GM10248 (cell line): ENCODE measurements at regions not wholly inside any gene's neighbourhood (a gene's known extent, or its start where the extent isn't known, plus 50 kb on each side); places are given as distances from the start of the nearest gene placed in this dataset.
"Not testable (repeated sequence)": the region's sequence is repeated elsewhere in the genome, so short reads cannot be mapped to it uniquely, and the experiment has no call there.

ENCODE experiments used
- CTCF ChIA-PET: fragments of 300-600 bp; sonication (Branson Sonifier 250); formaldehyde crosslinking; extraction: SDS; loops from one replicate; lab custom pipeline; 2021; ENCODE audit warnings: antibody characterized with exemption; lab: Yijun Ruan, JAX
- POLR2A ChIA-PET: fragments of 350-650 bp; sonication (Branson Sonifier 250); formaldehyde crosslinking; extraction: SDS; loops from one replicate; lab custom pipeline; 2020; ENCODE audit warnings: antibody characterized with exemption; lab: Yijun Ruan, JAX
- DNase-seq: peaks from one replicate; pipeline ENCODE4 v3.0.0; 2012; ENCODE audit errors: extremely low spot score
- TF ChIP-seq, protein P1 (sequence below): IDR thresholded peaks from 2 replicates; pipeline ENCODE4 v1.5.1; 2012; ENCODE audit warnings: mild to moderate bottlenecking, low read depth; ENCODE audit errors: extremely low read depth, missing control alignments, control extremely low read depth

GRCh38 chr10:42533866-42534265 is 104.5 kb downstream of the ZNF33B start:
- CTCF ChIA-PET, DNase-seq, POLR2A ChIA-PET: not testable (repeated sequence)

DNA sequence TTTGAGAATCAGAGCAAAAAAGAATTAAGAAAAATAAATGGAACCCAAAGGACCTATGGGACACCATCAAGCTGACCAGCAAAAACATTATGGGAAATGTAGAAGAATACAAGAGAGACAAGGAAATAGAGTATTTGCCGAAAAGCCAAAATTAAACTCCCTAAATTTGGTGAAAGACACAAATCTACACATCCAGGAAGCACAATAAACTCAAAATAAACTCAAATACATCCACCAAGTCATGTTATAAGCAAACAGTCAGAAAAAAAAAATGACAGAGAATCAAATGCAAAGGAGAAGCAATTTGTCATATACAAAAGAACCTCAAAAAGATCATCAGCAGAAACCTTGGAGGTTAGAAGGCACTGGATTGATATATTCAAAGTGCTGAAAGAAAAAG is 105.4 kb downstream of the ZNF33B start:
- ChIA-PET POLR2A (no interaction called here), CTCF (no interaction called here)
- TF ChIP-seq, protein P1, sequence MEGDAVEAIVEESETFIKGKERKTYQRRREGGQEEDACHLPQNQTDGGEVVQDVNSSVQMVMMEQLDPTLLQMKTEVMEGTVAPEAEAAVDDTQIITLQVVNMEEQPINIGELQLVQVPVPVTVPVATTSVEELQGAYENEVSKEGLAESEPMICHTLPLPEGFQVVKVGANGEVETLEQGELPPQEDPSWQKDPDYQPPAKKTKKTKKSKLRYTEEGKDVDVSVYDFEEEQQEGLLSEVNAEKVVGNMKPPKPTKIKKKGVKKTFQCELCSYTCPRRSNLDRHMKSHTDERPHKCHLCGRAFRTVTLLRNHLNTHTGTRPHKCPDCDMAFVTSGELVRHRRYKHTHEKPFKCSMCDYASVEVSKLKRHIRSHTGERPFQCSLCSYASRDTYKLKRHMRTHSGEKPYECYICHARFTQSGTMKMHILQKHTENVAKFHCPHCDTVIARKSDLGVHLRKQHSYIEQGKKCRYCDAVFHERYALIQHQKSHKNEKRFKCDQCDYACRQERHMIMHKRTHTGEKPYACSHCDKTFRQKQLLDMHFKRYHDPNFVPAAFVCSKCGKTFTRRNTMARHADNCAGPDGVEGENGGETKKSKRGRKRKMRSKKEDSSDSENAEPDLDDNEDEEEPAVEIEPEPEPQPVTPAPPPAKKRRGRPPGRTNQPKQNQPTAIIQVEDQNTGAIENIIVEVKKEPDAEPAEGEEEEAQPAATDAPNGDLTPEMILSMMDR, result no peak
- no peak for DNase-seq

DNA sequence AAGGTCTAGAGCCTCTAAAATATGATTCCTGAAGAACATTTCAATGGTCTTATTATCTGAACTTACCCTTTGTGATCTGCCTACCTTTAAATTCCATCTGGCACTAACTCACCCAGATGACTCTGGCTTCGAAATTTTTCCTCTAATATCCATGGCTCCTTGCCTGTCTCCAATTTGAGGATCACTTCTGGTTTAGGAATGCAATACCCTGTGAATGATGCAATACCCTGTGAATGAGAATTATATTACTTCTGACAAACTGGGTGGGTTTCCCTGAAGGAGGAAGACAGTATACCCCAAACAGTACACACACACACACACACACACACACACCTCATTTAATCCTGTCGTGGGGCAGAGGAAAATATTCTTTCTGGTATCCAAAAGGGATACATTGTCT is 115.3 kb downstream of the ZNF33B start:
- CTCF ChIA-PET, result no interaction called here

GRCh38 chr10:42519761-42520460 is 118.5 kb downstream of the ZNF33B start:
- POLR2A ChIA-PET, result no interaction called here
- no peak for DNase-seq
- TF ChIP-seq, protein P1, result no peak
- CTCF ChIA-PET, result no interaction called here

More for the DNA sequence above, 115.3 kb downstream of the ZNF33B start:
- TF ChIP-seq, protein P1, result no peak
- no peak for DNase-seq
- POLR2A ChIA-PET, result no interaction called here

GRCh38 chr10:42519079-42519478 is 119.3 kb downstream of the ZNF33B start:
- POLR2A ChIA-PET, result no interaction called here
- TF ChIP-seq, protein P1, result no peak
- CTCF ChIA-PET, result no interaction called here
- DNase-seq, result no peak

GRCh38 chr10:42513921-42514320 is 124.4 kb downstream of the ZNF33B start:
- ChIA-PET CTCF (no interaction called here), POLR2A (no interaction called here)
- TF ChIP-seq, protein P1, result no peak
- DNase-seq, result no peak

DNA sequence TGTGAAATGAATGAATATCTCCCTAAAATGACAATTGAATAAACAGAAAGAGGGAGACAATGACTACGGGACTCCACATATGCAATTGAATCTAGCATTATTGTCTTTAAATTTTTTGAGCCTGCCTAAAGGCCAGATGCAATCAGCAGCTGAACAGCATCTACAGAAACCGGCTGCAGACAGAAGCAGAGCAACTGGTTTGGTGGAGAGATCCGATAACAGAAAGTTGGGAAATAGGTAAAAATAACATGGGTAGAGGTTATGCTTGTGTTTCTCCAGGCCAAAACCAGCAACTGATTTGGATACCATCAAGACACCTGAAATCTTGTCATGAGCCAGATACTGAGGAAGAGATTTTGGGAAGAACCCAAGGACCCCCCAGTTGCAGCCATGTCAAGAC is 146.6 kb downstream of the ZNF33B start:
- ChIA-PET POLR2A (no interaction called here), CTCF (no interaction called here)
- DNase-seq, result no peak
- TF ChIP-seq, protein P1, result no peak
